H9 (cell line): ENCODE measurements at regions not wholly inside any gene's neighbourhood (a gene's known extent, or its start where the extent isn't known, plus 50 kb on each side); places are given as distances from the start of the nearest gene placed in this dataset.

ENCODE experiments used
- DNase-seq: peaks from one replicate; pipeline ENCODE4 v3.0.0-alpha.2; 2017
- H2AFZ ChIP-seq: one replicate; pipeline ENCODE4 v1.6.1; 2013; ENCODE audit warnings: mild to moderate bottlenecking, low read length, control low read depth, moderate library complexity
- H2AK5ac ChIP-seq: 2 replicates; pipeline ENCODE4 v1.6.1; 2013; ENCODE audit warnings: low read length, control low read depth, mixed read lengths; ENCODE audit not compliant: insufficient read length
- H2BK120ac ChIP-seq: one replicate; pipeline ENCODE4 v1.6.1; 2013; ENCODE audit warnings: low read depth, mild to moderate bottlenecking, low read length, control low read depth, inconsistent platforms; ENCODE audit not compliant: poor library complexity, severe bottlenecking
- H2BK12ac ChIP-seq: 2 replicates; pipeline ENCODE4 v1.6.1; 2013; ENCODE audit warnings: low read length, control low read depth, mixed read lengths, low read depth; ENCODE audit not compliant: insufficient read length
- H2BK15ac ChIP-seq: 2 replicates; pipeline ENCODE4 v1.6.1; 2013; ENCODE audit warnings: low read depth, low read length, control low read depth
- H2BK20ac ChIP-seq: one replicate; pipeline ENCODE4 v1.6.1; 2013; ENCODE audit warnings: low read depth, mild to moderate bottlenecking, low read length, control low read depth, inconsistent platforms; ENCODE audit not compliant: poor library complexity, severe bottlenecking
- H2BK5ac ChIP-seq: 2 replicates; pipeline ENCODE4 v1.6.1; 2013; ENCODE audit warnings: low read length, control low read depth, mixed read lengths; ENCODE audit not compliant: insufficient read length
- H3K14ac ChIP-seq: 2 replicates; pipeline ENCODE4 v1.6.1; 2013; ENCODE audit warnings: low read length, control low read depth; ENCODE audit not compliant: insufficient read depth
- H3K18ac ChIP-seq: 2 replicates; pipeline ENCODE4 v1.6.1; 2013; ENCODE audit warnings: low read depth, mild to moderate bottlenecking, mixed read lengths, low read length, control low read depth; ENCODE audit not compliant: insufficient read length
- H3K23ac ChIP-seq: 2 replicates; pipeline ENCODE4 v1.6.1; 2013; ENCODE audit warnings: low read length, control low read depth, mixed read lengths, low read depth; ENCODE audit not compliant: insufficient read length
- H3K23me2 ChIP-seq: 2 replicates; pipeline ENCODE4 v1.6.1; 2013; ENCODE audit warnings: low read depth, mild to moderate bottlenecking, mixed read lengths, low read length, control low read depth; ENCODE audit not compliant: insufficient read length, poor library complexity, severe bottlenecking
- H3K27ac ChIP-seq: 2 replicates; pipeline ENCODE4 v1.5.1; 2013; ENCODE audit warnings: low read length, control low read depth, mixed read lengths, low read depth; ENCODE audit not compliant: insufficient read length
- H3K27me3 ChIP-seq: 2 replicates; pipeline ENCODE4 v1.6.1; 2013; ENCODE audit warnings: low read length, control low read depth, inconsistent platforms; ENCODE audit not compliant: insufficient read depth
- H3K4ac ChIP-seq: 2 replicates; pipeline ENCODE4 v1.6.1; 2013; ENCODE audit warnings: low read depth, mild to moderate bottlenecking, control low read depth, inconsistent platforms, low read length, moderate library complexity
- H3K4me1 ChIP-seq: 2 replicates; pipeline ENCODE4 v1.6.1; 2013; ENCODE audit warnings: low read length, control low read depth, inconsistent platforms; ENCODE audit not compliant: insufficient read depth
- H3K4me2 ChIP-seq: 2 replicates; pipeline ENCODE4 v1.6.1; 2013; ENCODE audit warnings: low read length, control low read depth, mixed read lengths; ENCODE audit not compliant: insufficient read length, insufficient read depth
- H3K56ac ChIP-seq: 2 replicates; pipeline ENCODE4 v1.6.1; 2013; ENCODE audit warnings: low read depth, mild to moderate bottlenecking, mixed read lengths, low read length, control low read depth; ENCODE audit not compliant: insufficient read length
- H3K79me1 ChIP-seq: 2 replicates; pipeline ENCODE4 v1.6.1; 2013; ENCODE audit warnings: low read depth, mild to moderate bottlenecking, moderate library complexity, low read length, control low read depth, inconsistent platforms; ENCODE audit not compliant: insufficient read depth, poor library complexity, severe bottlenecking
- H3K79me2 ChIP-seq: 2 replicates; pipeline ENCODE4 v1.6.1; 2013; ENCODE audit warnings: low read length, control low read depth, inconsistent platforms; ENCODE audit not compliant: insufficient read depth
- H3K9ac ChIP-seq: 2 replicates; pipeline ENCODE4 v1.6.1; 2013; ENCODE audit warnings: low read length, control low read depth, mixed read lengths; ENCODE audit not compliant: insufficient read length; ENCODE audit errors: extremely low read depth
- H3K9me3 ChIP-seq: one replicate; pipeline ENCODE4 v1.6.1; 2013; ENCODE audit warnings: low read depth, low read length, inconsistent platforms; ENCODE audit not compliant: control insufficient read depth
- H3T11ph ChIP-seq: one replicate; pipeline ENCODE4 v1.6.1; 2013; ENCODE audit warnings: mild to moderate bottlenecking, low read length, control low read depth, inconsistent platforms
- H4K20me1 ChIP-seq: one replicate; pipeline ENCODE4 v1.6.1; 2013; ENCODE audit not compliant: control insufficient read depth, insufficient read length, insufficient read depth
- H4K5ac ChIP-seq: 2 replicates; pipeline ENCODE4 v1.6.1; 2013; ENCODE audit warnings: low read depth, mild to moderate bottlenecking, mixed read lengths, low read length, control low read depth; ENCODE audit not compliant: insufficient read length
- H4K8ac ChIP-seq: replicated peaks from 2 replicates; pipeline ENCODE4 v1.6.1; 2013; ENCODE audit warnings: low read length, control low read depth, mixed read lengths, low read depth; ENCODE audit not compliant: insufficient read length
- H4K91ac ChIP-seq: 2 replicates; pipeline ENCODE4 v1.6.1; 2013; ENCODE audit warnings: low read depth, mild to moderate bottlenecking, moderate library complexity, mixed read lengths, low read length, control low read depth; ENCODE audit not compliant: insufficient read length
- H3K27ac Mint-ChIP-seq, 3 experiments: 2 replicates in 2 of 3; 3 replicates in 1 of 3; pipeline ENCODE4 v1.8.0; 2020 to 2021; ENCODE audit warnings: mixed read lengths in 3 of 3, mild to moderate bottlenecking in 1 of 3, moderate library complexity in 1 of 3
- H3K27me3 Mint-ChIP-seq: 2 replicates; pipeline ENCODE4 v1.8.0; 2021; ENCODE audit warnings: low read depth, mild to moderate bottlenecking, moderate library complexity, mixed read lengths
- H3K36me3 Mint-ChIP-seq, 3 experiments: 2 replicates in 2 of 3; 3 replicates in 1 of 3; pipeline ENCODE4 v1.8.0; 2020 to 2021; ENCODE audit warnings: low read depth in 3 of 3, mixed read lengths in 3 of 3; ENCODE audit not compliant: insufficient read depth in 1 of 3
- H3K4me1 Mint-ChIP-seq, 2 experiments: 2 replicates each; pipeline ENCODE4 v1.8.0; 2020; ENCODE audit warnings: mixed read lengths in 2 of 2
- H3K4me3 Mint-ChIP-seq, 2 experiments: 2 replicates in 1 of 2; 3 replicates in 1 of 2; pipeline ENCODE4 v1.8.0; 2020 to 2021; ENCODE audit warnings: mild to moderate bottlenecking in 2 of 2, mixed read lengths in 2 of 2, moderate library complexity in 1 of 2
- H3K9me3 Mint-ChIP-seq, 2 experiments: 2 replicates in 1 of 2; 3 replicates in 1 of 2; pipeline ENCODE4 v1.8.0; 2020; ENCODE audit warnings: mild to moderate bottlenecking in 2 of 2, mixed read lengths in 2 of 2, moderate library complexity in 1 of 2
- CTCF ChIP-seq: fragments of 200-600 bp; sonication (generic); conservative IDR thresholded peaks from 3 replicates; pipeline ENCODE4 v1.8.0; 2021; ENCODE audit warnings: antibody characterized with exemption, mild to moderate bottlenecking
- WGBS: extraction: QIAGEN DNeasy Blood & Tissue Kit; methylation state at CpG from one replicate; pipeline ENCODE4 v1.1.7; 2013; ENCODE audit warnings: missing lambda C conversion rate, low lambda C conversion rate, mixed read lengths; ENCODE audit not compliant: insufficient read length; ENCODE audit errors: extremely low coverage; 5-methylcytosine and 5-hydroxymethylcytosine counted together

GRCh38 chr20:50367739-50368375, 142.3 kb upstream of the PTPN1 start:
- Histone ChIP-seq H3K4me2 (no peak overlapping the region), H2BK5ac (no peak overlapping the region)
- H3K36me3 Mint-ChIP-seq, result no peaks in the 10 kb centered on the region

More at GRCh38 chr20:50367739-50368375, 142.3 kb upstream of the PTPN1 start:
- no CpG with 5 or more reads among the region's 9 CpGs for WGBS
- Histone ChIP-seq H3K27ac (no peak overlapping the region), H3K27me3 (no peaks in the 10 kb centered on the region), H3K9ac (no peak overlapping the region), H4K91ac (no peak overlapping the region), H3K4me1 (no peaks in the 10 kb centered on the region), H3K56ac (no peak overlapping the region), H3K9me3 (no peaks in the 10 kb centered on the region), H3K23me2 (no peaks in the 10 kb centered on the region), H2BK120ac (no peak overlapping the region), H2BK20ac (no peak overlapping the region), H3K14ac (no peak overlapping the region), H3K79me2 (no peaks in the 10 kb centered on the region), H2AK5ac (no peak overlapping the region), H2BK15ac (no peak overlapping the region), H3K18ac (no peak overlapping the region), H4K8ac (no peak overlapping the region), H4K20me1 (no peaks in the 10 kb centered on the region), H3K23ac (no peak overlapping the region), H3K4ac (no peak overlapping the region), H3T11ph (no peak overlapping the region), H3K79me1 (no peaks in the 10 kb centered on the region), H2AFZ (no peak overlapping the region), H4K5ac (no peak overlapping the region), H2BK12ac (no peak overlapping the region)
- peak overlapping the region in 1 of 3 experiments; percentile 30; a peak in 1 of 7 replicates for H3K27ac Mint-ChIP-seq
- H3K4me1 Mint-ChIP-seq, result peaks cover 2 to 5% of the 10 kb centered on the region in 2 experiments; a peak in 3 of 4 replicates
- DNase-seq, result no peak
- no peak for TF ChIP-seq CTCF
- H3K4me3 Mint-ChIP-seq, result no peak overlapping the region
- no peaks in the 10 kb centered on the region for H3K9me3 Mint-ChIP-seq
- peaks cover 9% of the 10 kb centered on the region; the same call in 1 of the 2 replicates for H3K27me3 Mint-ChIP-seq
